ENCODE measurements at regions not wholly inside any gene's neighbourhood (a gene's known extent, or its start where the extent isn't known, plus 50 kb on each side); places are given as distances from the start of the nearest gene placed in this dataset.

DNA sequence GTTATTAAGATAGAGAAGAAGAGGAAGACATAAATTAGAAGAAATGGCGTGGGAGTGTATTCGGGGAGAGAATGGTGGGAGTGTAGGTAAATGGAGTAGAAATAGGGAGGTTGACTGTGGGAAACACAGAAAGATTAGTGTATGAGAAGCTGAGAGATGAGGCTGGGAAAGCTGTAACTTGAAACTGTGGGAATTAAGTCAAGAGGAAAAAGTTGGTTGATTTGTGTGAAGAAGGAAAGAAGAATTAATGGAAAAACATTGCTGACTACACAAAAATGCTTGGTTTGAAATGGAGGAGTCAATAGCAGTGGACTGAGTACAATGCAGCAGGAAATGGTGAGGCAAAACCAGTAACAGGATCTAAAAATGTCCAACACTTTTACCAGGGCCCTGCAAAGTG, 448.3 kb downstream of the PTPRC start:
- TF ChIP-seq, protein P1, sequence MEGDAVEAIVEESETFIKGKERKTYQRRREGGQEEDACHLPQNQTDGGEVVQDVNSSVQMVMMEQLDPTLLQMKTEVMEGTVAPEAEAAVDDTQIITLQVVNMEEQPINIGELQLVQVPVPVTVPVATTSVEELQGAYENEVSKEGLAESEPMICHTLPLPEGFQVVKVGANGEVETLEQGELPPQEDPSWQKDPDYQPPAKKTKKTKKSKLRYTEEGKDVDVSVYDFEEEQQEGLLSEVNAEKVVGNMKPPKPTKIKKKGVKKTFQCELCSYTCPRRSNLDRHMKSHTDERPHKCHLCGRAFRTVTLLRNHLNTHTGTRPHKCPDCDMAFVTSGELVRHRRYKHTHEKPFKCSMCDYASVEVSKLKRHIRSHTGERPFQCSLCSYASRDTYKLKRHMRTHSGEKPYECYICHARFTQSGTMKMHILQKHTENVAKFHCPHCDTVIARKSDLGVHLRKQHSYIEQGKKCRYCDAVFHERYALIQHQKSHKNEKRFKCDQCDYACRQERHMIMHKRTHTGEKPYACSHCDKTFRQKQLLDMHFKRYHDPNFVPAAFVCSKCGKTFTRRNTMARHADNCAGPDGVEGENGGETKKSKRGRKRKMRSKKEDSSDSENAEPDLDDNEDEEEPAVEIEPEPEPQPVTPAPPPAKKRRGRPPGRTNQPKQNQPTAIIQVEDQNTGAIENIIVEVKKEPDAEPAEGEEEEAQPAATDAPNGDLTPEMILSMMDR (IDR thresholded peaks at IDR 0.05; ENCODE audit: insufficient read depth, low read depth, low read length): no peak
- no peak for TF ChIP-seq EZH2 (IDR thresholded peaks at IDR 0.05; ENCODE audit: insufficient read depth, low read length)

All from astrocyte (in vitro differentiated cells and primary cell).